ENCODE measurements at regions not wholly inside any gene's neighbourhood (a gene's known extent, or its start where the extent isn't known, plus 50 kb on each side); places are given as distances from the start of the nearest gene placed in this dataset.
"Not testable (repeated sequence)": the region's sequence is repeated elsewhere in the genome, so short reads cannot be mapped to it uniquely, and the experiment has no call there.

DNA sequence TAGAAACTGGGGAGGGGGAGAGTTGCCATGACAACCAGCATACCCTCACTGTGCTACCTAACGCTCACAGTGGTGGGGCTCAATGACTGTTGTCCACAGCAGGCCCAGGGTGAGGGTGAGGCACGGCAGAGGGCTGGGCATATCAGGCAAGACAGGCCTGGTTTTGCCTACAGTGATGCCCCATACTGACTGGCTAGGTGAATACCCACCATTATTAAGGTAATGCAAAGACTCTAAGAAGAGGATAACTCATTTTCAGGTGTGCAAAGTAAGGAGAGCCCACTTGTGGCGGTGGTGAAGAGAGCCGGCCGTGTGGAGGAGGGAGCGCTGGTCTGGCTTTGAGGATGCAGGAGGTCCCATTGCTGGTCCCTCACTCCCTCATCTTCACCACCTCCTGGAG is 422.3 kb downstream of the FUT8 start:
- no peak for DNase-seq (ENCODE audit: low spot score)

DNA sequence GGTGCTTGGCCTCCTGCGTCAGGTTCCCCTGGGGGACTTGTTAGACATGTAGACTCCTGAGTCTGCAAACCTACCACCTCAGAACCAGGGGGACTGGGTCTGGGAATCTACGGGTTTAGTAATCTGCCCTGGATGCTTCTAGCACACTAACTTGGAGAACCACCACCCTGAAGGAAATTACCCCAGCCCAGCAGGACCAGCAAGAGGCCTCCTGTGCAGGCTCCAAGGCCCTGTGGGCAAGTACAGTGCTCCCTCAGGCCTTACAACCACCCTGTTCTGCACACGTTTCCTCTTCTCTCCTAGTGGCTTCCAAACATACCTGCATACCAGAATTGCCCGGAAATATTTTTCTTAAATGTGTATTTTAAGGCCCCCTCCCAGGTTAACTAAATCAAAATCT is 423.0 kb downstream of the FUT8 start:
- DNase-seq (ENCODE audit: low spot score): no peak

DNA sequence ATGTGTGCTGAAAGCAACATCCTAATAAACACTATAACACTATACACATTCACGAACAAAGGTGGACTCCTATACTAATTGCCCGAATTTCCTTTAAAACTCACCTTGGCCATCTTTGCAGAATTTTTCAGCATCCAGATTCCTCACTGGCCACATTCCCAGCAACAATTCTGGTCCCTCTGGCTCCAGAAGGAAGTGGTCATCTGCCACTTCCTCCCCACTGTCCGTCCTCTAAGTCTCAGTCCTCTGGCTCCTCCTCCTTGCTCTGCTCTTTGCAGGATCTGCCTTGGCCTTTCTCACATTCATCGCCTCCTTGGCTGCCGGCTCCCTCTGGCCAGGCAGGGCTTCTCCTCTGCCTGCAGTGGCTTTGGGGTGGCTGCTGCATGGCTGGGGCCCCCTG is 426.0 kb downstream of the FUT8 start:
- no peak for DNase-seq (ENCODE audit: low spot score)

DNA sequence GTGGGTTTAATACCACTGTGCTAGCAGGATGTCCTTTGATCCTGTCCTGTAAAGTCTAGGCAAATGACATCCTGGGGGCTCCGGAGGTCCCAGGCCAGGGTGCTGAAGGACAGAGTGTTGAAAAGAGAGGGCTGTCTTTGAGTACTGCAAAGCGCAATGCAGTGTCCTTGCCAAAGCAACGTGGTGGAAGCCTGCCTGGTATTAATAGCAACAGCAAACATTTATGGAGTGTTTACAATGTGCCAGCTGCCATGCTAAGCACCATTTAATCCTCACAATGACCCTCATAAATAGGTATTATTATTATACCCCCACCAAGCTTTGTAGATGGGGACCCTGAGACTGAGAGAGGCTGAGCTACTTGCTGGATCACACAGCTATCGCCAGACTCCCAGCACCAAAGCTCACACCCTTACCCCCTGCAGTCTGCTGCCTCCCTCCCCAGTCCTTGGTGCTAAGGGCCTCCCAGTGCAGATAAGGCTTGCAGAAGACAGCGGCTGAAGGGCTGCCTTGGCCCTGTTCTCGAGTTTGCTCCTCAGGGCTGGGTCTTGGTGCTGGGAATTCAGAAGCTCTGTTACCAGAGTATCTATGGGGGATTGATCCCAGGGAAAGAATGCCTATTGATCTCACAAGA is 427.7 kb downstream of the FUT8 start:
- no peak for DNase-seq (ENCODE audit: low spot score)

DNA sequence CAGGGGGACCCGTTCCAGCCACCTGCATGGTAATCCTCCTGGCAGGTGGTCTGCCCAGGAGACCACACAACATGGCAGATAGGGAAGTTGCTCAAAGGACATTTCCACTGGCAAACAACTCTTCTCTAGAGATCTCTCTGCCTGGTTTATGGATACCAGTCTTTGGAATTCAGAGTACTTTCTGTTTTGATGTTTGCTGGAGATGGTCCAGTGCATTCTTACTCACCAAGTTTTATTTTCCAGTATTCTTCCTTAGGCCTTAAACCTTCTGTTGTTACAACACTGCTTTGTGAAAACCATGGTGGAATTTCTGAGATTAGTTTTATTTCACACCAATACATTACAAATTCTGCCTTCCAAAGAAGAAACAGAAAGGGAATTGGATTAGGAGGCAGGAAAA is 428.3 kb downstream of the FUT8 start:
- DNase-seq (ENCODE audit: low spot score): no peak

DNA sequence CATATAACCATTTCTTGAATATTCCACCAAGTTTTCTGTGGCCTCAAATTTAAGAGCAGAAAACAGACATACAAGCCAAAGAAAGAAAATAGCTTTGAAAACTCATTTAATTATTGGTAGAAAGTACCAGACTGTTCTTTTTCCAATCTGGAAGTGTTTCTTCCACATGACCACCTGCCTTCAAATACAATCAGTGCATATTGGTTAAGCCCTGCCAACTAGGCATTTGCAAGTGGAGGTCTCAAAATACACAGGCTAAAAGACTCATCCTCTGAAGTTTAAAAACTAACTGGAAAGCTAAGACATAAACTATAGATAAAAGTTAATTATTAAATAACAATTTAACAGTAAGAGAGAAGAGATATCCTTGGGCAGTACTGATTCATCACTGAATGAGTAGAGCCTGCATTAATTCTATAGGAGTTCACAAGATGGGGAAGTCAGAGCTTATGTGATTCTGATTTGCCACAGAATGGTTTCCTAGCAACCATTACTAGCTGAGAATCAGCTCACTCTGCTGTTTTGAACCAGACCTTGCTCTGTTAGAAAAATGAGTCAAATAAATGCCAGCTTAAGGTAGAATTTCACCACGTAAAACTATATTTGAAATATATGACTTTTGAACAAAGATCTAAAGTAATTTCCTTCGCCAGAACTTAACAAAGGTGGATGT is 433.8 kb downstream of the FUT8 start:
- no peak for DNase-seq (ENCODE audit: low spot score)

DNA sequence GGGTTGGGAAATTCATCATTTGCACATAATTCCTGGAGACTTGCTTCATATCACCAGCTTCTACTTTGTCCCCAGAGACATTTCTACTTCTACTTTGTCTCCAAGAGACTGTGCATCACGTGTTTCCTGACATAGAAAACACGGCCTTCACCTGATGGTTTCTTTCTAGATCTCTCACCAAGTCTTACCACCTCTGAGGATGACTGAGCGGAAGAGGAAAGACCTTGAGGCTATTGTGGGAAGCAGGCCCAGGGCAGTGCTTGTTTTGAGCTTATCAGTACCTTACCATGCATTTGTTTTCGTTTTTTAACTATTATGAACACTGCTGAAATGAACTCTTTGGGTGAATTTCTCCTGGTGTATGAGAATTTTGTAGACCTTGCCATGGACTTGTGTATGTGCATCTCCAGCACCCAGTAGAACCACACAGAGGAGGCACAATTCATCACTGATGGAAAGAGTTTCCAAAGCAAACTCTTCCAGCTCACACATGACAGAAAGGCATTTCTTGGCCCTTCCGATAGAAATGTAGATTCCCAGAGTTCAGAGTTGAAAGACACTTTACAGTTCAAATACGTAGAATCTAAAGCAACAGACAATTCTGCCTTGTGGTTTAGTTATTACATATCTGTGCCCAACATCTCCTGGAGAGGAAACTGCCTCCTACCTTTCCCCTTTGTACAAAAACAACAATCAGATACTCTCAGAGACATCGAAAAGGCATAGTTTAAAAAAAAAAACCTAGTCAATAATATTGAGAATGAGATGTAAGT is 434.7 kb downstream of the FUT8 start:
- DNase-seq (ENCODE audit: low spot score): no peak

DNA sequence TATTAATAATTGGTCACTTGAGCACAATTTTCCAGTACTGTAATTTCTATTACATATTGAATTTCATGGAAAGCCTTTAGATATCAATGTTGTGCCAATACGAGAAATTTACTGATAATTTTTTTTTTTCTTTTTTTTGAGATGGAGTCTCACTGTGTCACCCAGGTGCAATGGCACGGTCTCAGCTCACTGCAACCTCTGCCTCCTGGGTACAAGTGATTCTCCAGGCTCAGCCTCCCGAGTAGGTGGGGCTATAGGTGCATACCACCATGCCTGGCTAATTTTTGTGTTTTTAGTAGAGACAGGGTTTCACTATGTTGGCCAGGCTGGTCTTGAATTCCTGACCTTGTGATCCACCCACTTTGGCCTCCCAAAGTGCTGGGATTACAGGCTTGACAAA is 435.4 kb downstream of the FUT8 start:
- DNase-seq (ENCODE audit: low spot score): not testable (repeated sequence)

DNA sequence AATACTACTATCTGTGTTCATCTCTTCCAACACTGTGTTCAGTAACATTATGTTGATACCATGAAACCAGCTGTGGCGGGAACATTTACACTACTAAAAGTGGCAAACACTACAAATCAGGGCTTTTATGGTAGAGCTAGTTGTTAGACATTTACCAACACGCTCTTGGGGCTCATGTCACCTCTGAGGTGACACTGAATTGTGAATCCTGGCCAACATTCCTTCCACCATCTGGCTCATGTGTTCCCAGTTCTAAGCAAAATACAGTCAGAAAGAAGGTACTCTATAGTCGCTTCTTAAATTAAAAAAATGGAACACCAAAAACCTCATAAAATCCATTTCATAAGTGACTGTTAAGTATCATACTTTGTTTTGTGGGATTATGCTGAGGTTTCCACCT is 436.6 kb downstream of the FUT8 start:
- DNase-seq (ENCODE audit: low spot score): no peak

DNA sequence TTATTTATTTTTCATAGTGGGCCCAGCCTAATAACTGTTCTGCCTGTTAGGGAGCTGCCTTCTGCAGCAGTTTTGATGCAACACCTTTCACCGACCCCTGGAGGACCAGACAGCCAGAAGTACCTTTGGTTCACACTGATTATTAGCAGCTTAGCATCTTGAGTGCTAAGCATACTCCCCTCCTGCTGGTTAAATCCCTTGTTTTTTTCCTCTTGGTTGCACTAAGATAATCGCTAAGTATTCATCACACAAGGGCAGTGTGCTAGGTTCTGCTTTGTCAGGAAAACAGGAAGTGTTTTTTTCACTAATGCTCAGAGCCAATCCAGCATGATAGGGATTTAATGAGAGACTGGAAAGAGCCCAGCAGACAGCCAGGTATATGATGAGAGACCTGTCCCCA is 437.0 kb downstream of the FUT8 start:
- no peak for DNase-seq (ENCODE audit: low spot score)

DNA sequence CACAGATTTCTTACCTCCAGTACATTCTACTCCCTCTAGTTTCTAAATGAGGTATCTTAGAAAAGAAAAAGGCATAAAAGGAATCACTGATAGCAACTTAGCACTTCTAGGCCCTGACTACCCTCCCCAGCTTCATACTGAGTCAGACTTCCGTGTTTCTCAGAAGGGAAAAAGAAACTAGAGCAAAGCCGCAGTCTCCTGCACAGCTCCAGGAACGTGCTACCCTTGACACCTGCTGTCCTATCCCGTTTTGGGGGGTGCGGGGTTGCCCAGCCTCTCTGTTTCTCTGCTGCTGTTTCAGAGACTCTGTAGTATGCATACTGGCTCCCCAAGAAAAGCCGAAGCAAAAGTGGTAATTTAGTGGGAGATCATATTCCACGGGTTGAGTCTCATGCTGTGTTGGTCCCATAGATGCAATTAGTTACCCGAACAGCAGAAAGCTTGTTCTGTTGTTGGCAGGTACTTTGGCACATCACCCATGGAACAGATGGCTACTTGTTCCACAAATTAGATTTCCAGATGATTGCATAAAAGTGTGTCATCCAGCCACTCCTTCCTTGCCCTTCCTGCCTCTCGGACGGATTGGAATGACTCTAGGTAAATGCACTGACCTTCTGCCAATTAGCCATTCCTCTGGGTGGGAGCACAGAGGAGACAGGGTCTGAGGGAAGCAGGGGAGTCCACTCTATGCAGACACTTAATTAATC is 438.1 kb downstream of the FUT8 start:
- DNase-seq (ENCODE audit: low spot score): no peak

DNA sequence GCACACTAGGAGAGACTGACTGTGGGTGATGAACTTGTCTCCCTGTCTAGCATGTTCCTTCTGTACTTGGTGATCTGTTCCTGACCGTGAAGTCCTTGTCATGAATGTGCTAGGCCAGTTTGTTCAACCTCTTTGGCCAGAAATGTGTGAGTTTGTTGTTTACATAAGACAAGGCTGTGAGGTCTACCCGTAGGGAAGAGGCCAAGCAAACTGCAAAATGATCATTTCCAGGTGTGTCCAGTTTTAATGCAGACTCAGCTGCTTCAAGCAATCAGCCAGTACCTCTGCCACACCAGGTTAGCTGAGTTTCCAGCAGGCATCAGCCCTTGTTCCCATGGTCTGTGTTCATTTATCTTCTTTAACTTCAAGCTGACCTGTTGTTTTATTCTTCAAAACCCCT is 440.2 kb downstream of the FUT8 start:
- no peak for DNase-seq (ENCODE audit: low spot score)

DNA sequence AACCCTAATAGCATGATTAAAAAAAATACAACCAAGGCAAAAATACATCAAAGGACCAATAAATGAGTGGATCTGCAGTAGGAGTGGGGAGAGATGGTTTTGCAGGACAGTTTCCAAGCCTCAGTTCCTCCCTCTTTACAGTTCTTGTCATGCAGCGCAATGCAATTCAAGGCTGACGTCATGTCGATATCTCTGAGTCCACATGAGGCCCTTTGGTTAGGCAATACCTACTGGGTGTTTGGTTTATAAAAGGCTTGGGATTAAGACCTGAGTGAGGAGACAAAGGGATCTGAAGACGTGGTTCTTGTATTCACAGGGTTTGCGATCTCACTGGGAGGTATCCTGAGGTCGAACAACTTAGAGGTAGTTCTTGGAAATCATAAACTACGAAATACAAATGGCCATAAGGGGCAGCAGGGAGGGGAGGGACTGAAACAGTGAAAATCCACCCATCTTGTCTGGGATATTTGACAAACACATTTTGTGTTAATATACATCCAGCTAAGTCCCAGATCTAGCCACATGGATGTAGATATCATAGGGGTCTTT is 441.0 kb downstream of the FUT8 start:
- DNase-seq (ENCODE audit: low spot score): no peak

DNA sequence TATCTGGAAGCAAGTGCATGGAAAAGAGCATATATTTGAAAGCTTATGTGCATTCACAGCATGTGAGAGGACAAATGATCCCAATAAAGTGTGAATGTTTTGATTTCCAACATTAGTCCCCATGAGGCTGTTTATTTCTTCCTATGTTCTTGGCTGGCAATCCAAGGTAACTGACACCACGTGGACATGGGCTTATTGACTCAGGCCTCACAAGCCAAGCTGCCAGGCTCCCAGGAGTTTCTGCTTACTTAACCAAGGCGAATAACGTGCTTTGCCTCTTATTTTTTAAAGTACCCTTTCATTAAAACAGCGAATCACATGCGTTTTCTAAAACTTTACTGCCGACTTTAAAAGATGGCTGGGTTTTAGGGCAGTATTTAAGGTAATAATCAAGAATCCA is 441.7 kb downstream of the FUT8 start:
- no peak for DNase-seq (ENCODE audit: low spot score)

DNA sequence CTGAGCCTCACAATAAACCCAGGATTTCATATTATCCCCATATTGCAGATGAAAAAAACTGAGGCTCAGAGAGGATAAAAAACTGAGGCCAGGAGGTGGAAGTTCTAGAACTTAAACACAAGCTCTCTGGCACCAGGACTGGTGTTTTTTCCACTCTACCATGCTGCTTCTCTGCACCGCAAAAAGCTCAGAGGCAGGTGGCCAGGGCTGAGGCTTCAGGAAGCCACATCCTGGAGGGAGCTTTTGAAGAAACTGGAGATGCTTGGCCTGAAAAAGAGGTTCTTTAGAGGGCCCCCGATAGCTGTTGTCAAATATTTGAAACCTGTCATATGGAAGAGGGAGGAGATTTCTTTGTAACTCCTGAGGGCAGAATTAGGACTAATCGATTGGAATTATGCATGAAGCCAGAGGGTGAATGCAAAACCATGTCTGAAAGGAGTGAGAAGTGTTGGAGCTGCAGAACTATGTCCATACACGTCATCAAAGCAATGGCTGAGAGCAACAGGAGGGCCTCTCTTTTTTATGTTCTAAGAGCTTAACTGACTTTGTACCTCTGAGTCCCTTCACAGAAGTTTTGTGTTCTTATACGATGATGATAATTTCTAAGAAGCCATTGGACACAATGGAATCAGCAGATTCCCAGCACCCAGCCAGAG is 448.6 kb downstream of the FUT8 start:
- DNase-seq (ENCODE audit: low spot score): no peak

DNA sequence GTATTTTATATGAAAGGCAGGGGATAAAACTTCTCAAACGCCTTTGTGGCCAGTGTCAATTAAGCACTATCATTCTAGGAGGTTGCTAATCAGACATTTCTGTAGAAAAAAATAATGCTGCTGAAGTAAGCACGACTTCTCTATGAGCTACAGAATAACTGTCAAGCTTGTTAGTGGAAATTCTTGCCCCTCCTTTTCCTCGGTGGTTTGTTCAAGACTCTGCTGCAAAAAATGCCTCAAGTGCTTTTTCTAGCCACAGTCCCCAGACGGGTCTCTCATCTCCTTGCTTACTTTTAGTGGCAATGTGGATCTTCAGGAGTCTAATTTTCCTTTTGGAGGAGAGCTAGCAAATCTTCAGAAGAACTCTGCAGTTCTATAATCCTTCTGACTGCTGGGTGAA is 452.0 kb downstream of the FUT8 start:
- DNase-seq (ENCODE audit: low spot score): no peak

DNA sequence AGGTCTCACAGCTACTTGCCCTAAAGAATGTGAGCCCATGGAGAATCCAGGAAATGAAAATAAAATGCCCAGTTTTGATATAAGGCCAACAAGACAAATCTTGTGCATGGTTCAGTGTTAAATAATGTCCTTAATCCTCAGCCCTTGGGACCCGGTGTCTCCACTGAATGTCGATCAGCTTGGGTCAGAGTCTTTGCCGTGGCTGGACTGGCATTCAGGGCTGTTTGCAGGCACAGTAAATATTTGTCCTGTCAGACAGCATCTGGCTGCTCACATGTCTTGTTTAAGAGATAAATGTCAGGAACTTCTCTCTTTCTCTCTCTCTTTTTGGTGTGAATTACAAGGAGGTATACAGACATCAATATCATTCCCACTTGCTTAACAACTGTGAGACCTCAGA is 452.5 kb downstream of the FUT8 start:
- no peak for DNase-seq (ENCODE audit: low spot score)

DNA sequence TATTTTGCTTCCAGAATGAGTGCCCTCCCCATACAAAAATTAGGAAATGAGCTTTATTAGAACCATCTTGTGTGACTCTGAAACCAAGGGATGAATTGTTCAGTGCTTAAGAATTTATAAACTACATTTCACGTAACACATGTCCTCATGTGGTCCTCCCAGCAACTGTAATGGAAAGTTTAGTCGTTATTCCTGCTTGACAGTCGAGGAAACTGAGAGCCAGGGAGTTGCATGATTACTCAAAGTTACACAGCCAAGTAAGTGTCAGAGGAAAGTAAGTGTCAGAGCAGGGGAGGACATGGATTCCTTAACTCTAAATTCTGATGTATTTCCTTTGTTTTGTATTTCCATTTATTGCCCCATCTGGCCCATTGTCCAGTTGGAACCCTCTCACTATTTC is 453.9 kb downstream of the FUT8 start:
- DNase-seq (ENCODE audit: low spot score): no peak

DNA sequence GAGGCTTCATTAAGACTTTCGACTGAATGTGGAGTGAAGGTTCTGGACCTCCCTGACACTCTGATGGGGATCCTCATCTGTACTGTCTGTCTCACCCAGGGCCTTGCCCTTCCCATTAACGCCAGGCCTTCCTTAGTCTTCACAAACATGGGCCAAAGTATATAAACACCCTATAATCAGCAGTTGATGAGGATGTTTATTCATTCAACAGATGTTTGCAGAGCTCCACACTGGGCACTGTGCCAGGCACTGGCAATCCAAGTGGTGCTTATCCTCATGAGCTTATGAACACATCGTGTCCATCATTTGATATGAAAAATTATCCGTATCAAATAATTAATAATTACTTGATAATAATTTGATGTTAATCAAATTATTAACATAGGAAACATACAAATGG is 454.4 kb downstream of the FUT8 start:
- DNase-seq (ENCODE audit: low spot score): no peak

DNA sequence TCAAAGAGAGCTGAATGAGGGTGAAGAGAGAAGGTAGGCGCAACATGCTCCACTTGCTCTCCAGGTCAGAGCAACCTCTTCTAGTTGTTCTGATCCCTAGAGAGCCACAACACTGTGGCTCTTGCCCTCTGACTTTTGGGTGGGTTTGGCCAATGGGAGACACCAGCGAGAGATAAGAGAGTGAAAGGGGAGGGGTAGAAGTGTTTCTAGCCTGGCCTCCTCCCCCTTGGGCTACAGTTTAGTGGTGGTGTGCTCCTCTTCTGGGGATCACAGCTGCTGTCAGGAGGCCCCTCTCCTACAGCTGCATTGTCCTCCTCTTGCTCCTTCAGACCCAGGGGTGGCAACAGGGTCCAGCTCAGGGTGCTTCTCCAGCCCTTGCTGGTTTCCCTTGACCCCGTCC is 454.8 kb downstream of the FUT8 start:
- no peak for DNase-seq (ENCODE audit: low spot score)

DNA sequence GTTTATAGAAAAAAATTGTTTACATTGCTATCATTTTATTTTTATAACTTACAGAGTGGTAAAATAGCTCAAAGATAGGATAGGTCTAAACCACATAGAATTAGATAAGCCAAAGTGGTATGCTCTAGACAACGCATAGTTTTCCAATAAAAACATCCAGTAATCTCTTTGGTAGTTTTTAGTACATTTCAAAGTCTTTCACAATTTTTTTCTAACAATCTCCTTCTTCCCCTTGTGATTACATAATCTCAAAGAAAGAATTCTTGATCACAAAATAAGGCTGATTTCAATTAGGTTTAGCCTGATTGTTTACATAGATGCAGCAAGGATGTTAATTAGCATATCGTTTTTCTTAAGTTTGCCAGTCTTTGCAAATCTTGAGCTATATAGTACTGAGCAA is 460.0 kb downstream of the FUT8 start:
- no peak for DNase-seq (ENCODE audit: low spot score)

DNA sequence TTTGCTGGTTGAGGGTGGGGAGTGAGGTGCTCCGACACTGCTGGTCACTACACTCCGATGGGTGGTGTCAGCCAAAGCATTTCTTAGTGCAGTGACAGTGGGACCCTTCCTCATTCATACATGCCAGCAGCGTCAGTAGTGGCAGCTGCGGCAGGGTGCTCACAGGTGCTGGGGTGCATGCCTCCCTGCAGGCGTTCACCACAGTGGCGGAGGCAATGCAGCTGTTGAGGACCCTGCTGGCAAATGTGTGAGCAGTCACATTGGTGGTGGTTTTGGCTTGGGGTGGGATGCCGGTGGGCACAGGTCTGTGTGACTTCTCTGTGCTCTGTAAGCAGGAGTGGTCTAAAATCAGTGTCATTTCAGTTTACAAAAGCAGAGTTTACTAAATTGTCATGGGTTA is 464.6 kb downstream of the FUT8 start:
- no peak for DNase-seq (ENCODE audit: low spot score)
